Stimulated activated CD4-positive, alpha-beta T cell treated with anti-CD3 and anti-CD28 coated beads, Interleukin-2, amount 100 ng/mL, for 48 hours (primary cell): ENCODE measurements at regions not wholly inside any gene's neighbourhood (a gene's known extent, or its start where the extent isn't known, plus 50 kb on each side); places are given as distances from the start of the nearest gene placed in this dataset.

Experiments used
- DNase-seq, 2 donors: peaks; one replicate each; pipeline ENCODE4 v3.0.0-alpha.2; 2020

DNA sequence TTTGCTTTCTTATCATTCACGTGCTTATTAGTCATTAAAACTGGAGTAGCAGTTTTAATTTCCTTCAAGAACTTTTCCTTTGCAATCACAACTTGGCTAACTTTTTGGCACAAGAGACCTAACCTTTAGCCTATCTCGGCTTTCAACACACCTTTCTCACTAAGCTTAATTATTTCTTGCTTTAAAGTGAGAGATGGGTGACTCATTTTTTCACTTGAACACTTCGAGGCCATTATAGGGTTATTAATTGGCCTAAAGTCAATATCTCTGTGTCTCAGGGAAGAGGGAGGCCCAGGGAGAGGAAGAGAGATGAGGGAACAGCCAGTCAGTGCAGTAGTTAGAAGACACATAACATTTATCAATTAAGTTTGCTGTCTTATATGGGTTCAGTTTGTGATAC, 289.8 kb downstream of the RBM43 start:
- no peak for DNase-seq

DNA sequence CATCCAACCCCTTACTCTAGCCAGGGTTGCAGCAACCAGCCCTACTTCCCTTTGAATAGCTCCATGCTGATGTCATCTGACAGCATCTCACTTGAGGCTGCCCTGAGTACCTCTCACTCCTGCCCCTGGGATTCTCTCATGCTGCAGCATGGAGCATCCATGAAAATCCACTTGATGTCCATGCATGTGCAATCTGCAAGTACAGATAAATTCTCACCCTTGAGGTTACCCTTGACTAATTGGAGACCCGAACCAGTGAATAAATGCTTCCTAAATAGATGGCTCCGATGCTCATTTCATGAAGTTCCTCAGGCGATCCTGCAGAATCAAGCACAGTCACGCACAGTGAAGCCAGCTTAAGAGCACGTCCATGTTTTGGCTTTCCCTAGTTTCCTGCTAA, 298.3 kb downstream of the RBM43 start:
- DNase-seq, result no peak

- DNase-seq, result no peak
Observed at GRCh38 chr2:150955231-150955630, 306.4 kb downstream of the RBM43 start.

DNA sequence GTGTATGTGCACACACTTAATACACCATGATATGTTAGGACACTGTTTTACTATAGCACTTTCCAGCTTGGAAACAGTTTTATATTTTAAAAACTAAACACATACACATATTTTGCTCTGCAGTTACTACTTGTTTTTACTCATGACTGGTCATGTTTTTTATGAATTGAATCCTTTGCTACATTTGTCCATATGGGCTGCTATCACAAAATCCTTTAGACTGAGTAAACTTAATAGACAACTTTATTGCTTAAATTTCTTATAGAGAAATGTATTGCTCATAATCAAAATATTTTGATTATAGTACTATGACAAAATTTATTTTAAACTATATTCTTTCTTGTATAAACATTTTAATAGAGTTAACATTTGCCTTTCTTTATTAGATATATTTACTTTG, 314.8 kb downstream of the RBM43 start:
- no peak for DNase-seq

DNA sequence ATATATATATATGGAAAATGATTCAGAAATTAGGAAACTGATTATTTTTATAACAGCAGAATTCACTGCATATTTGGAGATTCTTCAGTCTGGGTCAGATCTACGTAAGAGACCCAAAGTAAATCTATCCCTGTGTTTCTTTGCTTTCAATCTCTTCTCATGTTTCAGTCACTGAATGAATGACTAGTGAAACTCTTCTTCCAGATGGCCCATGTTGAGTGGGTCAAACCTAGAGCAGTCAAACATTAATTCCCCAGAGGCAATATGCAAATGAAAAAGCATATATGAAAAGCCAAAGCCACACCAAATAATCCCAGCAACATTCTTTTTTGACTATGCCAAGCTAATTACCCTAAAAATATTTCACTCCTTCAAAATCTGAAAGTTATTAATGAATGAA, 317.3 kb downstream of the RBM43 start:
- DNase-seq, result no peak

- DNase-seq, result no peak
Observed at GRCh38 chr2:150939087-150939486, 322.6 kb downstream of the RBM43 start.

DNA sequence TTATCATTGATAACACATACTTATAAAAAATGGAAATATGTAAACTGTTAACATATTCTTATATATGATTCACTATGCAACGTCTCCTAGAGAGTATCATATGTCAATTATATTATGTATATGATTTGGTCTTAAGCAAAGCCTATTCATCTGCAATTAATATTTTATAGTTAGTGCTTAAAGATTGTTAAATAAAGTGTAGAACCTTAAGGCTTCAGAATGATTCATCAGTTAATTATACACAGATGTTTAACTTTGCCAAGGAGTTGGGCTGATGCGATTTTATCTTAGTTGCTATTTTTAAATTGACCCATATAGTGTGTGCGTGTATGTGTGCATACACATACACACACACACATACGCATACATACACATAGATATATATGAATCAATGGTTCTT, 323.1 kb downstream of the RBM43 start:
- no peak for DNase-seq

- no peak for DNase-seq
Observed at GRCh38 chr2:150937030-150937429, 324.6 kb downstream of the RBM43 start.

DNA sequence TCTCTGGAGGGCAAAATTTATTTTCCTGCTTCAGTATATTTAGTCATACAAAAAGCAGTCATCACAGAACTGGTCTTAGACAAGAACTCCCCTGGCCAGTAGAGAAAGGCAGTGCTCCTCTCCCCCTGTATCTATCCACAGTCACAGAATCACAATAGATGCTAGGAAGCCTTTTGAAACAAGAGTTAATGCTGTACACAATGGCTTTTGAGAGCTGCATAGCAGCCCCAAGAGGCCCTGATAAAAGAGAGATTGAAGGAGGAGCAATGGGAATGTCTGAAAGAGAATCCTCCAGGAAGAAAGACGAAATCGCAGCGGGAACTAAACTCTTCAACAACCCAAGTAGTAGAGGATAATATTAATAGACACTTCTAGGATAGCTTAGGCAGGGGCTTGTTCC, 330.2 kb downstream of the RBM43 start:
- no peak for DNase-seq

DNA sequence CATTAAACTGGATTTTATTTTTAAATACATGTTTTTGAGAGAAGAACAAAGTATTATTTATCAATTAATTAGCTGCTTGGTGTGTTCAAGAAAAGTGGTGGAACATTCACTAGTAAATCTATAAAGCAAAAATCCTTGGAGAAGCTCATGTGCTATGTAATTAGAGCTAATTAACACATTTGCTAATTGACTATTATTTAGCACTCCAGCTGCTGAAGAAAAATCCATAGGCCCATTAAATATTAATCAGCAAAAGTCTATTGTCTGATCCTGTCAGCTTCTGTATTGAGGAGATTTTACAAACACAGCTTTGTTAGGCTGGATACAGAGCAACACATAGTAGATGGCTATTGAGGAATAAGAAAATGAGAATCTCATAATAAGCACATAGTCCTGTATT, 336.1 kb downstream of the RBM43 start:
- DNase-seq, result no peak

- DNase-seq, result no peak
Observed at GRCh38 chr2:150924878-150925277, 336.8 kb downstream of the RBM43 start.

DNA sequence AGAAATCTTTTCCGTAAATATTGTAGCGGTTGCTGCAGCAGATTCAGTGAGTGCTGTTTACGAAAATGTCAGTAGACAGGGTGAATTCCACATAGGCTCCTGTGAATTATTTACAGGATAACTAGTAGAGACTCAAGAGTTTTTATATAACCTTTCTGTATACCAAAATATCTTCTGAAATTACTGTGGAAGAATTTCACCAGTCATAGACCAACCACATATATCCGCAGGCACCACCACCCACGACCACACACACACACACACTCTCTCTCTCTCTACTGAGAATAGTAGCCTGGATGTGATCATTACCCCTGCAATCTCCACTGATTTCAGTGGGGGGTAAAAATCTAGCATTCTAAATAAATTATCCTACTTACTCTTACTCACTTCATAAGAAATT, 341.8 kb downstream of the RBM43 start:
- DNase-seq, result no peak

DNA sequence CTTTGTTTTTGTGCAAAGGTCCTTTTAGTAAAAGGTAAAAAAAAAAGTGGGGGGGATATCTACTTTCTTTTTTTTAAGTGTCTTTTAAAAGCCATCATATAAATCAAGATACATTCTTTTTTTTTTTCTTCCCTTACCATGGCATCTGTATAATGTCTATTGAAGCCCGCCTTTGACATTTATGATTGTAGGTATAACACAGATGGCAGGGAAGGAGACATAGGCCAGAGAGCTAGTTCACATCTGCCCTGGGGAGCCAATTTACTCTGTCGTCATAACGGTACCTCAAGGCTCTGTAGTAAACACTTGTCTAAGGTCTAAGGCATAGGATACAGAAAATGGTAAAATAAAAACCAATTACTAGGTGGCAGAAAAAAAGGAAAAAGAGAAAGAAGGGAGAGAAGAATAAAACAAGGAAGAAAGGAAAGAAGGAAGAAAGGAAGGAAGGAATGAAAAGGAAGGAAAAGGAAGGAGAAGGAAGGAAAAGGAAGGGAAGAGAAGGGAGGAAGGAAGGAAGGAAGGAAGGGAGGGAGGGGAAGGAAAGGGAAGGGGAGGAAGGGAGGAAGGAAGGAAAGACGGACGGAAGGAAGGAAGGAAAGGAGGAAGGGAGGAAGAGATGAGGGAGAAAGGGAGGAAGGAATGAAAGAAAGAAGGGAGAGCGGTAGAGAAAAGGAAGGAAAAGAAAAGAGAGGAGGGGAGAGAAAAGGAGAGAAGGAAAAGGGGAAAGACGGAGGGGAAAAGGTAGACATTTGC, 343.5 kb downstream of the RBM43 start:
- no peak for DNase-seq

GRCh38 chr2:150916467-150917396, 344.9 kb downstream of the RBM43 start:
- no peak for DNase-seq

- no peak for DNase-seq
Observed at GRCh38 chr2:150911766-150912280, 349.8 kb downstream of the RBM43 start.

DNA sequence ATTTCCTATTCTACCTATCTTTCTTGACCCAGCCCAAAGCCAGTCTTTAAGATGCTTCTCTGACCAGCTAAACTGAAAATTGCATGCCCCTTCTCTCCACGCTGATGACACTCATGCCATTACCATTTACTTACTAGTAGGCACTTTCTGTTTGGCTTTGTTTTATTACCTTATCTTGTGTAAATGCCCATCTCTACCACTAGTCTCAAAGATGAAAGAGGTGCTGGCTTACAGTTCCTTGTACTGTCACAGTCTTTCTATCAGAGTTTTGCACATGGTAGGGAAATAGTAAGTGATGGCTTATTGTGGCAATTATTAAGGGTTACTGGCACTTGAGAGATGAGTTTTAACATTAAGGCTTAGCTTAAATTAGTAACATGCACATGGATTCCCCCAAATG, 352.1 kb downstream of the RBM43 start:
- DNase-seq, result no peak

- DNase-seq, result no peak
Observed at GRCh38 chr2:150909090-150909489, 352.6 kb downstream of the RBM43 start.

DNA sequence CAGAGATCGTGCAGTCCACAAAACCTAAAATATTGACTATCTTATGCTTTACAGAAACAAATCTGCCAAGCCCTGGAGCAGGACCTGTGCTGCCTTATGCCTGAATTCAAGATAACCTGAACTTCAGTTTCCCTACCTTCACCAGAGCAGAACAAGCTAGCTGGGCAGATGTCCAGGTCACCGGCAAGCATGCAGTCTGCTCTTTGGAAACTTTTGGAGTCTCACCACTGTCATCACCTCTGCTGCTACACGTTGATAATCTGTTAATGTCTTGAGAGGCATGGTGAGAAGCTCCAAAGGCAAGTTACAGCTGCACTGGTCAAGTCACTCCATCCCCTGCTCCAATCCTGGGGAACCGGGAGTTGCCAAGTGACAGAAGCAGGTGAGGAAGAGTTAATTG, 354.2 kb downstream of the RBM43 start:
- no peak for DNase-seq

GRCh38 chr2:150903461-150903860, 358.2 kb downstream of the RBM43 start:
- no peak for DNase-seq

- DNase-seq, result no peak
Observed at GRCh38 chr2:150903055-150903454, 358.6 kb downstream of the RBM43 start.

GRCh38 chr2:150900913-150901312, 360.8 kb downstream of the RBM43 start:
- DNase-seq, result no peak

DNA sequence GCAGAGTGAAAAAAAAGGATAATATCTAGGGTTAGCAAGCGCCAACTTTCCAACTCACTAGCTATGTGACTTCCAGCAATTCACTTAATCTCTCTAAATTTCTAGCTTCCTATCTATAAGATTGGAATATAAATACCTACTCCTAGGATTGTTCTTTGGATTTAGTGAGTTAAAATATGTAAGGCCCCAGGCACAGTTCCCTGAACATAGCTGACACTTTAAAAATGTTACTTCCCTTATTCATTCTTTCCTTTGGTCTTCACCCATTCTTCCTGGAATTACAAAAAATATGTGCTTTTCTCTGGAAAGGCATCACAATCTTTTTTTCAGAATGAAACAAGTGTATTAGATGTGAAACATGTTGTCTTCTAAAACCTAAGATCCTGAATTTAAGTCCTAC, 365.7 kb downstream of the RBM43 start:
- no peak for DNase-seq

DNA sequence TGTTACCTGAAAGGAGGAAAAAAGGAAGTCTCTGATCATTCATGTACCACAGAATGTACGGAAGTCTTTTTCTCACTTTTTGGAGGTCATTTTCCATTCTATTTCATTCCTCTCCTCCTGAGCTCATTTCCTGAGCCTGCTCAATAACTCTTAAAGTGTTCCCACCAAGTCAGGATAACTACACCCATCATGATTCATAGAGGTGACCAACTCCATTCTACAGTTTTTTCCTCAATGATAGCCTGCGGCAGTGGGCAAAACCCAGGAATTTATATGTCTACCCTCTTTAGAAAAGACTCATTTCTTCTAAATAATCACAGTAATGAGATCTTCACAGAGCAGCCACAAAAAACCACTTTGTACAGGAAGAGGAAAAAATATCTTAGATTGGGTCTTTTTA, 372.5 kb downstream of the RBM43 start:
- DNase-seq, result no peak

DNA sequence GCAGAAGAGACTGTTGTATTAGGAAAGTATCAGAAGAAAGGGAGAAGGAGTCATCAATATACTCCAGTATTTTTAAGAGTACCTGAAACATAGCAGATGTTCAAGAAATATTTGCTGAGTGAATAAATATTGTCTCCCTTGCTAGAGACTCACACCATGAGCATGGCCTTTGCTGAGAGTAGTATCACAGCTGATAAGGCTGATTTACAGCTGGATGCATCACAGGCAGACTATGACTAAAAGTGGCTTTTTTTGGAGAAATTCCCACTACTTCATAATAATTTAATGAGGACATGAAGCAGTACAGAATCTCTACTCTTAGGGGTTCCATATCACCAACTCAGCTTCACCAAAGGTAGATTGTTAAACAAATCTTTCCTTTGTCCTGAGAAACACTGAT, 373.3 kb downstream of the RBM43 start:
- DNase-seq, result no peak
